ENCODE measurements at regions not wholly inside any gene's neighbourhood (a gene's known extent, or its start where the extent isn't known, plus 50 kb on each side); places are given as distances from the start of the nearest gene placed in this dataset.

DNA sequence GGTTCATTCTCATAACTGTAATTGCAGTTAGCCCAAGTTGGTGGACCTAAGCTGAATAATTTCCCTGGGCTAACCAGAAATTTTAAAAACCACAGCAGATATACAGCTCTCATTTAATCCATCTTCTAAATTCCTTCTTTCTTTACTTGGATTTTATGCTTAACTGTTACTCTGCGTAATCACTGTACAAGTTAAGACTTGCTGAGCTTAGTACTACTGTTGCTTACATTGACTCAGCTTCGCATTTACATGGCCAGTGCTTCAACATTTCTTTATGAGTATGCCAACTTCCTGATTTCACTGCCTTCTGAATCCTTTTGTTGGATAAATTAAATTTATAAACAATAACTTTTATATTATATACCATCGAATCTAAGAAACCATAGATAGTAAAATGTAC lies 147.4 kb downstream of the SLC38A4 start:
- Mint-ChIP-seq H3K27ac (no peak overlapping the region), H3K36me3 (ENCODE audit: low read depth) (peaks cover 2% of the 10 kb centered on the region), H3K4me1 (no peaks in the 10 kb centered on the region), H3K4me3 (no peak overlapping the region), H3K27me3 (peaks cover 25% of the 10 kb centered on the region)
- no peak for ATAC-seq
- H3K9me3 ChIP-seq (ENCODE audit: control insufficient read depth, low read length, poor library complexity, severe bottlenecking), result no peaks in the 10 kb centered on the region
- no peak for DNase-seq

- H3K9me3 ChIP-seq (ENCODE audit: control insufficient read depth, low read length, poor library complexity, severe bottlenecking), result no peaks in the 10 kb centered on the region
- Mint-ChIP-seq H3K27ac (no peak overlapping the region), H3K4me1 (no peaks in the 10 kb centered on the region), H3K27me3 (peaks cover 25% of the 10 kb centered on the region), H3K4me3 (no peak overlapping the region), H3K36me3 (ENCODE audit: low read depth) (peaks cover 2% of the 10 kb centered on the region)
- ATAC-seq (no peak), DNase-seq (no peak)
Observed at GRCh38 chr12:46677749-46678148, 148.0 kb downstream of the SLC38A4 start.

DNA sequence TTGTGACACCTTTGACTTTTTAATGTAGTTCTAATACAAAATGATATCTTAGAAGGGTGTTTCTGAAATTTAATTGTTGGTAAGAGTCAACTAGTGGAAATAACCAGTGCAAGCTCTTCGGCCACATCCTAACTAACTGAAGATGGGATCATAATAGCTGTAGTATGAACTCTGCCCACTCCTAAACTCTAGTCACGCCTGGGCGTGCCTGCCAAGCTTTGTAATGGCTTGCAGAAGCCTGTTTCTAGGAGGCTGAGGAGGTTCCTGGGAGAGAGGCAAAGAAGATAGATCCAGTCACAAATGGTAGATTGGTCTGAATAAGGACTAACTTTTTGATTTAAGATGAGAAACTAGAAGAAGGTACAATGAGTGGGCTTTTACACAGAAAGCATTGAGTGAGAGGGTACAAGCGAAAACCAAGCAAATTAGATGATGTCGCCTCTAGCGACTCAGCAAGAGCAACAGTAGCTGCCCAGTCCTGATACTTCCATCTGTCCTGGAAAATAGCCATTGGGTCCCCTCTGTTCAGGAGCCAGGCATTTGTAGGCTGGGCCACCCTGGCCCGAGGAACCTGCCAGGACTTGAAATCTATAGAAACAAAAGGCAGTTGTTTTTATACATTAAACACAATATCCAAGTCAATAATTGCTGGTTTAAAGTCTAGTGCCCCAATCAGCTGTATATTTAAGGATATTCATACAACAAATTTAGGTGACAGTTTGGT lies 148.8 kb downstream of the SLC38A4 start:
- DNase-seq (no peak), ATAC-seq (no peak)
- no peak overlapping the region for H3K4me3 Mint-ChIP-seq
- peaks cover 2% of the 10 kb centered on the region for H3K36me3 Mint-ChIP-seq (ENCODE audit: low read depth)
- H3K4me1 Mint-ChIP-seq, result no peaks in the 10 kb centered on the region
- no peaks in the 10 kb centered on the region for H3K9me3 ChIP-seq (ENCODE audit: control insufficient read depth, low read length, poor library complexity, severe bottlenecking)
- peaks cover 25% of the 10 kb centered on the region for H3K27me3 Mint-ChIP-seq
- H3K27ac Mint-ChIP-seq, result no peak overlapping the region

DNA sequence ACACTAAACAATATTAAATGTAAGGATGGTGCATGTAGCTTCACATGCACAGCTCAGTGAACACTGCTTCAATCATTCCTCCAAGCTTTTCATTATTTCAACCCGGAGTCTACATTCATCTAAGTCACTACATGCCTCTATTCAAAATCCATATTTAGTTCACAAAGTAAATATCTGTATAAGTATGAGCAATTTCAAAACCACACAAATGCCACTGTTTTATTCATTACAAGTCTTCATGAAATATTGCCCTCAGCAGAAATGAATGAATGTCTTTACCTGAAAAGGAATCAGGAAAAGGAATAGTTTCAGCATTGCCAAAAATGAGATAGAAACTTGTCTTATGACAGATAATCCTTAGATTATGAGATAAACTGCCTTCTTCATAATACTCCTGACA lies 149.4 kb downstream of the SLC38A4 start:
- no peak overlapping the region for H3K4me3 Mint-ChIP-seq
- no peak overlapping the region for H3K27ac Mint-ChIP-seq
- H3K27me3 Mint-ChIP-seq, result peaks cover 25% of the 10 kb centered on the region
- ATAC-seq, result no peak
- no peaks in the 10 kb centered on the region for H3K9me3 ChIP-seq (ENCODE audit: control insufficient read depth, low read length, poor library complexity, severe bottlenecking)
- DNase-seq, result no peak
- no peaks in the 10 kb centered on the region for H3K4me1 Mint-ChIP-seq
- H3K36me3 Mint-ChIP-seq (ENCODE audit: low read depth), result peaks cover 2% of the 10 kb centered on the region

DNA sequence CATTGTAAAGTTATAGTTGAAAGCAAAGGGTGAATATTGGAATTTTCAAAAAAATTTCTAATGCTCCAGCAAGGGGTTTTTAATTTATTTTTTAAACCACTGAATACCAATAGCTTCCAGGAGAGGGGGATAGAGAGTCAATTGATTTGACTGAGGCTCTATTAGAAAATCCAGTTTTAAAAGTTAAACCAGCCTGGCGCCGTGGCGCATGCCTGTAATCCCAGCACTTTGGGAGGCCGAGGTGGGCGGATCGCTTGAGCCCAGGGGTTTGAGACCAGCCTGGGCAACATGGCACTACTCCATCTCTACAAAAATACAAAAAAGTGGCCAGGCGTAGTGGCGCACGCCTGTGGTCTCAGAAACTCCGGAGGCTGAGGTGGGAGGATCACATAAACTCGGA lies 150.1 kb downstream of the SLC38A4 start:
- Mint-ChIP-seq H3K4me3 (no peak overlapping the region), H3K27ac (no peak overlapping the region), H3K4me1 (no peaks in the 10 kb centered on the region), H3K36me3 (ENCODE audit: low read depth) (peaks cover 2% of the 10 kb centered on the region), H3K27me3 (peaks cover 25% of the 10 kb centered on the region)
- ATAC-seq (no peak), DNase-seq (no peak)
- no peaks in the 10 kb centered on the region for H3K9me3 ChIP-seq (ENCODE audit: control insufficient read depth, low read length, poor library complexity, severe bottlenecking)

GRCh38 chr12:46674800-46675199 lies 151.0 kb downstream of the SLC38A4 start:
- Mint-ChIP-seq H3K27ac (no peak overlapping the region), H3K4me1 (no peaks in the 10 kb centered on the region), H3K36me3 (ENCODE audit: low read depth) (peaks cover 4% of the 10 kb centered on the region), H3K27me3 (peaks cover 20% of the 10 kb centered on the region), H3K4me3 (no peak overlapping the region)
- no peaks in the 10 kb centered on the region for H3K9me3 ChIP-seq (ENCODE audit: control insufficient read depth, low read length, poor library complexity, severe bottlenecking)
- DNase-seq (no peak), ATAC-seq (no peak)

DNA sequence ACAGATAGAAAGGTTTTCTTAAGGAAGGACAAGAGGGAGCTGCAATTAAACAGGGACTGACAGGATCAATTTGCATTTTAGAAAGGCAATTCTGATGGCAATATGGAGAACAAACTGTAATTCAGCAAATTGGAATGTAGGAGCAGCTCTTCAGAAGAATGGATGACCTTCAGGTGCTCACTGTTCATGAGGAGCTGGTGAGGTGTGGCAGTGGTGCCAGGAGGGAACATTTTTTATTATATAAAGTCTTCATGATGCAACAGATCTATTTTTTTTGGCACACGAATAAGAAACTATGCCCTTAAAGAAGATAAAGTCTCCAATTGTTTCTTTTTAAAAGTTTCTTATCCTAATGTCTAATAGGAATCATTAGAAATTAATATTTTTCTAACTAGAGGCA lies 151.7 kb downstream of the SLC38A4 start:
- H3K4me3 Mint-ChIP-seq, result no peak overlapping the region
- H3K27ac Mint-ChIP-seq, result no peak overlapping the region
- H3K36me3 Mint-ChIP-seq (ENCODE audit: low read depth), result peaks cover 4% of the 10 kb centered on the region
- no peaks in the 10 kb centered on the region for H3K4me1 Mint-ChIP-seq
- no peak for DNase-seq
- ATAC-seq, result no peak
- peaks cover 20% of the 10 kb centered on the region for H3K27me3 Mint-ChIP-seq
- H3K9me3 ChIP-seq (ENCODE audit: control insufficient read depth, low read length, poor library complexity, severe bottlenecking), result no peaks in the 10 kb centered on the region

DNA sequence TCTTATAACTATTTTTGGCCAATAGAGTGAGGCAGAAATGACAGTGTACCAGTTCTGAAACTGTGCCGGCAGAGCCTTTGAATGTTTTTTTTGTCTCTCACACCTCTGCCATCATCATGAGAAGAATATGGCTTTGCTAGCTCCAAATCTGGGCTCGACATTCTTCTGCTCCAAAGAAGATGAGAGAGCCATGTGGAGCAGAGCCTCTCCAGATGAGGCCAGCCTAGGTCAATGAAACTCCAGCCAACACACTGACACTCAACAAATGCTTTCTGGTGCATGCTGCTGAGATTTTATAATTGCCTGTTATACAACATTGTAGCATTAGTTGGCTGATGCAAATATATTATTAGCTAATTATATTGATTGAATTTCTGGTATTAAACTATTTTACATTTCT lies 154.7 kb downstream of the SLC38A4 start:
- ATAC-seq (no peak), DNase-seq (no peak)
- Mint-ChIP-seq H3K4me3 (no peak overlapping the region), H3K4me1 (no peaks in the 10 kb centered on the region), H3K36me3 (ENCODE audit: low read depth) (peaks cover 4% of the 10 kb centered on the region), H3K27me3 (peaks cover 6% of the 10 kb centered on the region), H3K27ac (no peak overlapping the region)
- H3K9me3 ChIP-seq (ENCODE audit: control insufficient read depth, low read length, poor library complexity, severe bottlenecking), result no peaks in the 10 kb centered on the region

DNA sequence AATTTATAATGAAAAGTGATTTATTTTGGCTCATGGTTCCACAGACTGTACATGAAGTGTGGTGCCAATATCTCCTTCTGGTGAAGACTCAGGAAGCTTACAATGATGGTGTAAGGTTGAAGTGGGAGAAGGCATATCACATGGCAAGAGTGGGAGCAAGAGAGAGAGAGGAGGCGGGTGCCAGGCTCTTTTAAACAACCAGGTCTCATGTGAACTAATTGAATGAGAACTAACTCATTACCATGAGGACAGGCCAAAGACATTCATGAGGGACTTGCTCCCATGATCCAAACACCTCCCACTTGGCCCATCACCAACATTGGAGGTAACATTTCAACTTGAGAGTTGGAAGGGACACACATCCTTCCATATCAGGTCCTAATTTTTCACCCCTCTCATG lies 155.2 kb downstream of the SLC38A4 start:
- H3K9me3 ChIP-seq (ENCODE audit: control insufficient read depth, low read length, poor library complexity, severe bottlenecking), result no peaks in the 10 kb centered on the region
- no peak overlapping the region for H3K4me3 Mint-ChIP-seq
- H3K36me3 Mint-ChIP-seq (ENCODE audit: low read depth), result peaks cover 4% of the 10 kb centered on the region
- no peaks in the 10 kb centered on the region for H3K4me1 Mint-ChIP-seq
- ATAC-seq (no peak), DNase-seq (no peak)
- no peak overlapping the region for H3K27ac Mint-ChIP-seq
- H3K27me3 Mint-ChIP-seq, result peaks cover 6% of the 10 kb centered on the region

DNA sequence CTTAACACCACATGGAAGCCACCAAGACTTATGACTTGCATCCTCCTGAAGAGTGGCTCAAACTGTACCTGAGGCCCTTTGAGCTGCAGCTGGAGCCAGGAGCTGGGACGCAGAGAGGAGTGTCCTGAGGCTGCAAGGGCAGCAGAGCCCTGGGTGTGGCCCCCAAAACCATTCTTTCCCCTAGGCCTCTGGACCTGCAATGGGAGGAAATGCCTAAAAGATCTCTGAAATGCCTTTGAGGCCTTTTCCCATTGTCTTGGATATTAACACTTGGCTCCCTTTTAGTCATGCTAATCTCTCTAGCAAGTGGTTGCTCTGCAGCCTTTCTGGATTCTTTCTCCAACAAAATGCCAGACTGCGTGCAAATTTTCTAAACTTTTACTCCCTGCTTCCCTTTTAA lies 156.1 kb downstream of the SLC38A4 start:
- no peak for ATAC-seq
- H3K27ac Mint-ChIP-seq, result no peak overlapping the region
- no peaks in the 10 kb centered on the region for H3K9me3 ChIP-seq (ENCODE audit: control insufficient read depth, low read length, poor library complexity, severe bottlenecking)
- H3K27me3 Mint-ChIP-seq, result peaks cover 6% of the 10 kb centered on the region
- no peak overlapping the region for H3K4me3 Mint-ChIP-seq
- H3K4me1 Mint-ChIP-seq, result no peaks in the 10 kb centered on the region
- H3K36me3 Mint-ChIP-seq (ENCODE audit: low read depth), result peaks cover 4% of the 10 kb centered on the region
- DNase-seq, result no peak

- H3K4me3 Mint-ChIP-seq, result no peak overlapping the region
- ATAC-seq, result no peak
- no peak for DNase-seq
- peaks cover 2% of the 10 kb centered on the region for H3K4me1 Mint-ChIP-seq
- no peak overlapping the region for H3K27ac Mint-ChIP-seq
- H3K36me3 Mint-ChIP-seq (ENCODE audit: low read depth), result peaks cover 2% of the 10 kb centered on the region
- H3K9me3 ChIP-seq (ENCODE audit: control insufficient read depth, low read length, poor library complexity, severe bottlenecking), result no peaks in the 10 kb centered on the region
- no peaks in the 10 kb centered on the region for H3K27me3 Mint-ChIP-seq
Observed at GRCh38 chr12:46667551-46667950, 158.2 kb downstream of the SLC38A4 start.

- Mint-ChIP-seq H3K4me1 (peaks cover 14% of the 10 kb centered on the region), H3K27ac (no peak overlapping the region), H3K27me3 (no peaks in the 10 kb centered on the region), H3K4me3 (no peak overlapping the region), H3K36me3 (ENCODE audit: low read depth) (no peaks in the 10 kb centered on the region)
- H3K9me3 ChIP-seq (ENCODE audit: control insufficient read depth, low read length, poor library complexity, severe bottlenecking), result no peaks in the 10 kb centered on the region
- ATAC-seq, result peak; percentile 59
- DNase-seq, result no peak
Observed at GRCh38 chr12:46664761-46665287, 161.0 kb downstream of the SLC38A4 start.

GRCh38 chr12:46663318-46663717 lies 162.5 kb downstream of the SLC38A4 start:
- H3K9me3 ChIP-seq (ENCODE audit: control insufficient read depth, low read length, poor library complexity, severe bottlenecking), result no peaks in the 10 kb centered on the region
- Mint-ChIP-seq H3K27me3 (no peaks in the 10 kb centered on the region), H3K4me3 (no peak overlapping the region)

DNA sequence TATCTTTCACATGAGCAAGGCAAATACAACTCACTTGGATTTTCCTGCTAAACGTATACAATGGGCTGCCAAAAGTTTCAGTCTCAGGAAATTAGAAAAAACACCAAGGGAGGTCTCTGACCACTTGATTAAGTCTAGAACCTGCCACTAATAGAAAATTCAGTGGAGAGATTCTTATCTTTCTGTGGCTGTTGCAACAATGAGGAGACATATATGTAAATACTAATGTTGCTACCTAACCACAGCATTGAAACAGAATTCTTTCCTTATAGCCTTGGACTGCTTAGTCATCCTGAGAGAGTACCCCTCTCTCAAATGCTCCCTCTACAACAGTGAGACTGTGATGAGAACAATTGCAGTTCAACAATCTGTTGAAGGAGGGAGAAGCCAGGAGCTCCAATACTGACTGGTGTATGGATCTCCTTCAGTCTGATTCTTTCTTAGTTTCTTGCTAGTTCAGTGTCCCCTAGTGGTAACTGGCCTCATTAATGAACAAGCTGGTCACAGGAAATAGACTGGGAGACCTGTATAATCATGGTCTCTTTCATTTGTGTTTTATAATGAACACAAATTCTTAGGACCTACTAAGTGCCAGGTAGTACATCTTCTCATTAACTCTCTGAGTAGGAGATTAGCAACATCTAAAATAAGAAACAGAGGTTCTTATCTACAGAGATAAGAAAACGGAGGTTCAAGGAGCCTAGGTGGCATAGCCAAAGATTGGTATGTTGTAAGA lies 164.5 kb downstream of the SLC38A4 start:
- peak; percentile 84 for ATAC-seq
- H3K27ac Mint-ChIP-seq, result no peak overlapping the region
- no peak overlapping the region for H3K4me3 Mint-ChIP-seq
- no peaks in the 10 kb centered on the region for H3K9me3 ChIP-seq (ENCODE audit: control insufficient read depth, low read length, poor library complexity, severe bottlenecking)
- DNase-seq, result no peak
- no peaks in the 10 kb centered on the region for H3K27me3 Mint-ChIP-seq
- H3K4me1 Mint-ChIP-seq, result peaks cover 16% of the 10 kb centered on the region
- H3K36me3 Mint-ChIP-seq (ENCODE audit: low read depth), result no peaks in the 10 kb centered on the region

More at GRCh38 chr12:46663318-46663717, 162.5 kb downstream of the SLC38A4 start:
- ATAC-seq (no peak), DNase-seq (no peak)
- H3K27ac Mint-ChIP-seq, result no peak overlapping the region
- H3K4me1 Mint-ChIP-seq, result peaks cover 16% of the 10 kb centered on the region
- no peaks in the 10 kb centered on the region for H3K36me3 Mint-ChIP-seq (ENCODE audit: low read depth)

All from T-helper 17 cell (primary cell).